Lower leg skin (tissue), 3 donors: ENCODE measurements at regions not wholly inside any gene's neighbourhood (a gene's known extent, or its start where the extent isn't known, plus 50 kb on each side); places are given as distances from the start of the nearest gene placed in this dataset.

Source experiments
- CTCF ChIP-seq, 3 donors: fragments of 450-650 bp; IDR thresholded peaks; one replicate each; pipeline ENCODE4 v1.5.1; 2016; ENCODE audit warnings: antibody characterized with exemption in 3 of 3, mild to moderate bottlenecking in 3 of 3, moderate library complexity in 2 of 3
- POLR2A ChIP-seq, 2 donors: fragments of 450-650 bp; IDR thresholded peaks; one replicate each; pipeline ENCODE4 v1.6.1; 2016 to 2017; ENCODE audit warnings: antibody characterized with exemption in 2 of 2, mild to moderate bottlenecking in 1 of 2, moderate library complexity in 1 of 2

- TF ChIP-seq CTCF (IDR thresholded peaks at IDR 0.05), result no peak
- TF ChIP-seq POLR2A (IDR thresholded peaks at IDR 0.05), result no peak
Observed at GRCh38 chr3:22536541-22536940, 666.6 kb upstream of the UBE2E2 start.
